ENCODE measurements at regions not wholly inside any gene's neighbourhood (a gene's known extent, or its start where the extent isn't known, plus 50 kb on each side); places are given as distances from the start of the nearest gene placed in this dataset.

GRCh38 chr1:181159451-181160140 lies 71.1 kb downstream of the IER5 start:
- H3K4me1 Mint-ChIP-seq (ENCODE audit: low read depth in 2 of 2), result peaks cover 24 to 39% of the 10 kb centered on the region in 2 donors
- DNase-seq (peak; percentile 55 to 58 (median 55)), ATAC-seq (replicated peaks) (peak; percentile 72)
- H3K36me3 Mint-ChIP-seq (ENCODE audit: insufficient read depth), result peaks cover 9% of the 10 kb centered on the region
- peak overlapping the region; percentile 58 to 66 for H3K4me3 Mint-ChIP-seq
- peak overlapping the region; percentile 89 to 91 for H3K27ac Mint-ChIP-seq
- H3K27me3 Mint-ChIP-seq, result no peaks in the 10 kb centered on the region
- peaks cover 0 to 2% of the 10 kb centered on the region in 2 donors for H3K9me3 Mint-ChIP-seq

- Mint-ChIP-seq H3K27me3 (no peaks in the 10 kb centered on the region), H3K9me3 (peaks cover 0 to 2% of the 10 kb centered on the region in 2 donors), H3K36me3 (ENCODE audit: insufficient read depth) (peaks cover 9% of the 10 kb centered on the region), H3K27ac (peak overlapping the region; percentile 89 to 91), H3K4me1 (ENCODE audit: low read depth in 2 of 2) (peaks cover 24 to 39% of the 10 kb centered on the region in 2 donors), H3K4me3 (peak overlapping the region in 1 of 2 donors; percentile 66)
- DNase-seq (no peak), ATAC-seq (replicated peaks) (no peak)
These were observed 71.8 kb downstream of the IER5 start for GRCh38 chr1:181160322-181160721.

GRCh38 chr1:181160998-181161870 lies 72.7 kb downstream of the IER5 start:
- ATAC-seq (replicated peaks), result peak; percentile 50
- no peak for DNase-seq
- Mint-ChIP-seq H3K4me3 (peak overlapping the region in 1 of 2 donors; percentile 20), H3K4me1 (ENCODE audit: low read depth in 2 of 2) (peaks cover 24 to 39% of the 10 kb centered on the region in 2 donors), H3K27ac (peak overlapping the region; percentile 64 to 83), H3K27me3 (no peaks in the 10 kb centered on the region), H3K36me3 (ENCODE audit: insufficient read depth) (peaks cover 9% of the 10 kb centered on the region), H3K9me3 (peaks cover 0 to 2% of the 10 kb centered on the region in 2 donors)

- no peaks in the 10 kb centered on the region for H3K27me3 Mint-ChIP-seq
These were observed 75.2 kb downstream of the IER5 start for GRCh38 chr1:181163662-181164061.

GRCh38 chr1:181166377-181167196 lies 78.1 kb downstream of the IER5 start:
- Mint-ChIP-seq H3K27ac (no peak overlapping the region), H3K4me3 (peak overlapping the region in 1 of 2 donors; percentile 55), H3K36me3 (ENCODE audit: insufficient read depth) (no peaks in the 10 kb centered on the region), H3K4me1 (ENCODE audit: low read depth in 2 of 2) (peaks cover 4 to 6% of the 10 kb centered on the region in 2 donors), H3K27me3 (peaks cover 0 to 7% of the 10 kb centered on the region in 2 donors), H3K9me3 (peaks cover 0 to 2% of the 10 kb centered on the region in 2 donors)
- peak; percentile 99 for ATAC-seq (replicated peaks)
- peak; percentile 66 to 78 (median 70) for DNase-seq

More at GRCh38 chr1:181163662-181164061, 75.2 kb downstream of the IER5 start:
- DNase-seq (no peak), ATAC-seq (replicated peaks) (no peak)
- Mint-ChIP-seq H3K36me3 (ENCODE audit: insufficient read depth) (peaks cover 9% of the 10 kb centered on the region), H3K9me3 (peaks cover 0 to 2% of the 10 kb centered on the region in 2 donors), H3K4me3 (no peak overlapping the region), H3K27ac (no peak overlapping the region), H3K4me1 (ENCODE audit: low read depth in 2 of 2) (peaks cover 26 to 32% of the 10 kb centered on the region in 2 donors)

GRCh38 chr1:181169281-181169865 lies 80.9 kb downstream of the IER5 start:
- H3K27ac Mint-ChIP-seq, result no peak overlapping the region
- H3K36me3 Mint-ChIP-seq (ENCODE audit: insufficient read depth), result no peaks in the 10 kb centered on the region
- DNase-seq, result no peak
- peaks cover 0 to 19% of the 10 kb centered on the region in 2 donors for H3K27me3 Mint-ChIP-seq
- no peaks in the 10 kb centered on the region for H3K9me3 Mint-ChIP-seq
- peaks cover 9% of the 10 kb centered on the region in 2 donors for H3K4me1 Mint-ChIP-seq (ENCODE audit: low read depth in 2 of 2)
- no peak for ATAC-seq (replicated peaks)
- no peak overlapping the region for H3K4me3 Mint-ChIP-seq

- H3K27ac Mint-ChIP-seq, result no peak overlapping the region
- peaks cover 9% of the 10 kb centered on the region in 2 donors for H3K4me1 Mint-ChIP-seq (ENCODE audit: low read depth in 2 of 2)
These were observed 81.7 kb downstream of the IER5 start for GRCh38 chr1:181170194-181170593.

GRCh38 chr1:181172082-181172481 lies 83.6 kb downstream of the IER5 start:
- ATAC-seq (replicated peaks) (no peak), DNase-seq (no peak)
- peaks cover 5% of the 10 kb centered on the region in 2 donors for H3K4me1 Mint-ChIP-seq (ENCODE audit: low read depth in 2 of 2)
- peaks cover 11 to 42% of the 10 kb centered on the region in 2 donors for H3K27me3 Mint-ChIP-seq
- H3K27ac Mint-ChIP-seq, result no peak overlapping the region
- H3K9me3 Mint-ChIP-seq, result no peaks in the 10 kb centered on the region
- H3K36me3 Mint-ChIP-seq (ENCODE audit: insufficient read depth), result peaks cover 4% of the 10 kb centered on the region
- no peak overlapping the region for H3K4me3 Mint-ChIP-seq

More at GRCh38 chr1:181170194-181170593, 81.7 kb downstream of the IER5 start:
- no peak for DNase-seq
- no peak overlapping the region for H3K4me3 Mint-ChIP-seq
- ATAC-seq (replicated peaks), result no peak
- H3K27me3 Mint-ChIP-seq, result peaks cover 0 to 25% of the 10 kb centered on the region in 2 donors
- no peaks in the 10 kb centered on the region for H3K9me3 Mint-ChIP-seq
- H3K36me3 Mint-ChIP-seq (ENCODE audit: insufficient read depth), result peaks cover 4% of the 10 kb centered on the region

GRCh38 chr1:181173761-181174447 lies 85.4 kb downstream of the IER5 start:
- Mint-ChIP-seq H3K27me3 (peaks cover 11 to 49% of the 10 kb centered on the region in 2 donors), H3K4me1 (ENCODE audit: low read depth in 2 of 2) (peaks cover 5% of the 10 kb centered on the region in 2 donors), H3K4me3 (no peak overlapping the region), H3K36me3 (ENCODE audit: insufficient read depth) (peaks cover 4% of the 10 kb centered on the region), H3K9me3 (no peaks in the 10 kb centered on the region), H3K27ac (no peak overlapping the region)
- DNase-seq (no peak), ATAC-seq (replicated peaks) (no peak)

GRCh38 chr1:181174861-181175260 lies 86.4 kb downstream of the IER5 start:
- Mint-ChIP-seq H3K27ac (no peak overlapping the region), H3K36me3 (ENCODE audit: insufficient read depth) (peaks cover 4% of the 10 kb centered on the region)

GRCh38 chr1:181175356-181175910 lies 86.9 kb downstream of the IER5 start:
- no peak overlapping the region for H3K4me3 Mint-ChIP-seq
- no peak overlapping the region for H3K27ac Mint-ChIP-seq
- peaks cover 20 to 50% of the 10 kb centered on the region in 2 donors for H3K27me3 Mint-ChIP-seq
- ATAC-seq (replicated peaks), result no peak
- H3K9me3 Mint-ChIP-seq, result no peaks in the 10 kb centered on the region
- H3K4me1 Mint-ChIP-seq (ENCODE audit: low read depth in 2 of 2), result peaks cover 9 to 10% of the 10 kb centered on the region in 2 donors
- peaks cover 4% of the 10 kb centered on the region for H3K36me3 Mint-ChIP-seq (ENCODE audit: insufficient read depth)
- DNase-seq, result no peak

More at GRCh38 chr1:181174861-181175260, 86.4 kb downstream of the IER5 start:
- H3K9me3 Mint-ChIP-seq, result no peaks in the 10 kb centered on the region
- no peak for ATAC-seq (replicated peaks)
- no peak for DNase-seq
- no peak overlapping the region for H3K4me3 Mint-ChIP-seq
- peaks cover 6 to 8% of the 10 kb centered on the region in 2 donors for H3K4me1 Mint-ChIP-seq (ENCODE audit: low read depth in 2 of 2)
- peaks cover 14 to 49% of the 10 kb centered on the region in 2 donors for H3K27me3 Mint-ChIP-seq

- Mint-ChIP-seq H3K36me3 (ENCODE audit: insufficient read depth) (peaks cover 4% of the 10 kb centered on the region), H3K27ac (no peak overlapping the region), H3K4me1 (ENCODE audit: low read depth in 2 of 2) (peaks cover 9 to 10% of the 10 kb centered on the region in 2 donors), H3K27me3 (peaks cover 20 to 51% of the 10 kb centered on the region in 2 donors), H3K4me3 (no peak overlapping the region), H3K9me3 (no peaks in the 10 kb centered on the region)
- DNase-seq (no peak), ATAC-seq (replicated peaks) (no peak)
These were observed 87.5 kb downstream of the IER5 start for GRCh38 chr1:181175955-181176354.
